ENCODE measurements at regions not wholly inside any gene's neighbourhood (a gene's known extent, or its start where the extent isn't known, plus 50 kb on each side); places are given as distances from the start of the nearest gene placed in this dataset.

- intact Hi-C loops (cut with DNase I): no loop called here
- 68 to 77% (median 71%) methylated on average over 3 of the region's 3 CpGs for WGBS, 4 donors
- Histone ChIP-seq H3K36me3 (no peaks in the 10 kb centered on the region), H3K27ac (no peak overlapping the region), H3K4me3 (no peak overlapping the region), H3K27me3 (no peaks in the 10 kb centered on the region), H3K4me1 (peaks cover 0 to 3% (median 0%) of the 10 kb centered on the region in 12 donors), H3K9me3 (peaks cover 0 to 5% (median 0%) of the 10 kb centered on the region in 12 donors)
- ATAC-seq (no peak), DNase-seq (no peak)
- TF ChIP-seq CTCF (IDR thresholded peaks at IDR 0.05) (no peak), POLR2A (IDR thresholded peaks at IDR 0.05) (no peak)
Measured at GRCh38 chr3:59698091-59698490, 648.3 kb upstream of the CFAP20DC start.

- no peak for ATAC-seq
- no peak for DNase-seq
- intact Hi-C loops (cut with DNase I): no loop called here
- no peaks in the 10 kb centered on the region for H3K27me3 ChIP-seq
- no peaks in the 10 kb centered on the region for H3K36me3 ChIP-seq
- no peak for TF ChIP-seq CTCF (IDR thresholded peaks at IDR 0.05)
- peaks cover 0 to 11% (median 0%) of the 10 kb centered on the region in 12 donors for H3K9me3 ChIP-seq
- peaks cover 0 to 7% (median 0%) of the 10 kb centered on the region in 12 donors for H3K4me1 ChIP-seq
- no peak overlapping the region for H3K4me3 ChIP-seq
- H3K27ac ChIP-seq: no peak overlapping the region
Measured at GRCh38 chr3:59696783-59697182, 647.0 kb upstream of the CFAP20DC start.

GRCh38 chr3:59695860-59696259 is 646.0 kb upstream of the CFAP20DC start:
- intact Hi-C loops (cut with DNase I): no loop called here
- Histone ChIP-seq H3K4me3 (no peak overlapping the region), H3K9me3 (peaks cover 0 to 11% (median 0%) of the 10 kb centered on the region in 12 donors), H3K36me3 (no peaks in the 10 kb centered on the region), H3K27ac (no peak overlapping the region), H3K4me1 (peaks cover 0 to 7% (median 0%) of the 10 kb centered on the region in 12 donors), H3K27me3 (no peaks in the 10 kb centered on the region)
- ATAC-seq (no peak), DNase-seq (no peak)
- 64 to 91% (median 82%) methylated on average over 4 of the region's 4 CpGs for WGBS, 4 donors
- TF ChIP-seq POLR2A (IDR thresholded peaks at IDR 0.05): no peak

GRCh38 chr3:59692117-59692516 is 642.3 kb upstream of the CFAP20DC start:
- no peak for TF ChIP-seq POLR2A (IDR thresholded peaks at IDR 0.05)
- no peak for TF ChIP-seq CTCF (IDR thresholded peaks at IDR 0.05)
- Histone ChIP-seq H3K9me3 (peaks cover 0 to 11% (median 0%) of the 10 kb centered on the region in 12 donors), H3K36me3 (no peaks in the 10 kb centered on the region), H3K27me3 (no peaks in the 10 kb centered on the region), H3K4me3 (no peak overlapping the region), H3K27ac (no peak overlapping the region), H3K4me1 (peaks cover 0 to 7% (median 0%) of the 10 kb centered on the region in 12 donors)
- 32 to 61% (median 44%) methylated on average over 3 of the region's 3 CpGs for WGBS, 4 donors
- intact Hi-C loops (cut with DNase I): no loop called here
- ATAC-seq (no peak), DNase-seq (no peak)

- H3K4me1 ChIP-seq: peaks cover 0 to 7% (median 0%) of the 10 kb centered on the region in 12 donors
- H3K4me3 ChIP-seq: no peak overlapping the region
- peaks cover 0 to 11% (median 0%) of the 10 kb centered on the region in 12 donors for H3K9me3 ChIP-seq
- H3K27me3 ChIP-seq: no peaks in the 10 kb centered on the region
- WGBS, 4 donors: 70 to 77% (median 73%) methylated on average over 2 of the region's 2 CpGs
- no peak for DNase-seq
- no peak for TF ChIP-seq CTCF (IDR thresholded peaks at IDR 0.05)
- no peak for TF ChIP-seq POLR2A (IDR thresholded peaks at IDR 0.05)
- intact Hi-C loops (cut with DNase I): no loop called here
- H3K27ac ChIP-seq: no peak overlapping the region
- H3K36me3 ChIP-seq: no peaks in the 10 kb centered on the region
- ATAC-seq: no peak
Measured at GRCh38 chr3:59690886-59691285, 641.1 kb upstream of the CFAP20DC start.

All from heart left ventricle (tissue), 16 donors.